GF-D8 (cell line): ENCODE measurements at regions not wholly inside any gene's neighbourhood (a gene's known extent, or its start where the extent isn't known, plus 50 kb on each side); places are given as distances from the start of the nearest gene placed in this dataset.

Experiments
- DNase-seq: peaks from one replicate; lab custom pipeline; 2025; lab: John Stamatoyannopoulos, UW

DNA sequence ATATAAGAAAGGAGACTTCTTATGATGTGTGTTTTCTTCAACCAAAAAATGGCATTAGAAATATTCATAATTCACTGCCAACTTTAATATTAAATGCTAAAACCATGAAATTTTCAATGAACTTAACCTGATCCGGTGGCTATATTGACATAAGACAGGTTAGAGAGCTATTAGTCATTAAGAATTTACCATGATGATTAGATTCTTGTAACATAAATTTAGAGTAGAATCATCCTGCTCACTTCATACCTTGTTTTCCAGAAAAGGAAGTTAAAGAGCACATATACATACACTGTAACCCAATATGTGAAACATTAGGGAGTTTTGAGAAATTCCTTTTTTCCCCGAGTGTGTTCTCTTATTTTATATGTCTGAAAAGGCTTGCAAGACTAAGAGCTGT lies 430.3 kb upstream of the SEMA3A start:
- DNase-seq = no peak

DNA sequence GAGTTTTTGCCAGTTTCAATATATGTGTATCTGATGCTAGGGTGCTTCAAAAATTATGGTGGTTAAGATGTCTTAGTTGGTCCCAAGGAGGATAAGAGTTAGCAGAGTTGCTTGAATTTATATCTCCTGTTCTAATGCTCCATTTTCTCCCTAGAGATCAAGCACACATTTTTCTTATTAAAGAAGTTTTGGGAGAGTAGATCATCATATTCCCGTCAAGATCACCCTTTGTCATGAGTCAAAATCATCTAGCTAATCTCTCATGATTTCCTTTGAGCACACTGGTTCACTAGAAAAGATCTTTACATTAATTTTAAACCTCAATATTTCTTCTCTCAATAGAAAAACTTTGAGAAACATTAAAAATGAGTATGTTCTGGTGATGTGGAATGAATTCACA lies 429.9 kb upstream of the SEMA3A start:
- no peak for DNase-seq

DNA sequence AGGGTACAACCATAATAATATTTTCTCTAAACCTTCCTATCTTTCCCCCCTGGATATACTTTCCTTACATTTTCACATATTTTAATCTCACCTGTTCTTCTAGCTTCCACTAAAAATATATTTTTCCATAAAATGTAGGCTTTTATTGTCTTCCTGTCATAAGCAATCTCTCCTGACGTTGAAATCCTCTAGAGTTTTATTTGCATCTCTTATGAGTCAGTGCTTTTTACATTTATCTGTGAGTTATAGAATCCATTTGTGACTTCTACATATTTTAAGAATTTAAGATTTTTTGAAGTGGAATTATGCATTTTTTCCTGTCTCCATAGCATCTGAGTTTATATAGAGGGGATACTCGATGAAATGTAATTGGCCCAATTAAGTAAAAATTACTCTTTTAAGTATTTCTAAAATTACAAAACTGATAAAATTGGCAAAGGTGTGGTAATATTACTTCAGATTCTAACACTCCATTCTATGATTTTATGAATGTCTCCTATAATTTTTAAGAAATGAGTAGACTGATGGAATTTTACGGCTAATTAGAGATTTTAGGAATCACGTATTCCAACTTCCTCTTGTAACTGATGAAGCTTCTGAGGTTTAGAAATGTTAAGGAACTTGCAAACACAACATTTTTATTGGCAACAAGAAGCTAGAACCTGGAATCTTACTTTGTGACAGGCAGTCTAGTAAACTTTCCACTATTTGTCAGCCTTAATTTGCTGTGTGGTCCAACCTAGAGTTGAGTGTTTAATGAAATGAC lies 422.9 kb upstream of the SEMA3A start:
- DNase-seq = no peak

DNA sequence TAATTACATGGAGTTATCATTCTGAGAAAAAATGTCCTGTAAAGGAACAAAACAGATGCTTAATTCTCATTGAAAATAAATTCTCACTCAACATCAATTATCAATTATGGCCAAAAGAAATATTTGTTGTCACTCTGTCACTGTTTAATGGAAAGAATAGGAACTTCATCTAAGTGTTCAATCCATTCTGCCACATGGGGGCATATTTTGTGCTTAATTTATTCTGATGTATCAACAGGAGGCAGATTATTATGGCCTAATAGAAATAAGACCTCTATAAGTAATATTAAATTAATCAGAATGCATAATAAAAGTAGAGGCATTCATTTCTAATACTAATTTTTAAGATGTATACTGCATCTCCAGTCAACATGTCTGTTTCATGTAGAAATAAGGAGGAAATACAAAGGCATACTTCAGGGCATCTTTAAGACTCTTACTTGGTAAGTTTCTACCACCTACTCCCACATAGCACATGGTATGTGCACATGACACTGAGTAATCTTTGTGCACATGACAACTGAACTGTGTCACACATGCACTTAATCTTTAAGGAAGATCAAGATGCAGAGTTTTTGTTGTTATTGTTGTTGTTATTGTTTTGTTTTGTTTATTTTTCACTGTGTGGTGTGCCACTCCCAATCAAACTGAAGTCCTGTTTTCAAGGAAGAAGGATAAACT lies 420.4 kb upstream of the SEMA3A start:
- DNase-seq = no peak

DNA sequence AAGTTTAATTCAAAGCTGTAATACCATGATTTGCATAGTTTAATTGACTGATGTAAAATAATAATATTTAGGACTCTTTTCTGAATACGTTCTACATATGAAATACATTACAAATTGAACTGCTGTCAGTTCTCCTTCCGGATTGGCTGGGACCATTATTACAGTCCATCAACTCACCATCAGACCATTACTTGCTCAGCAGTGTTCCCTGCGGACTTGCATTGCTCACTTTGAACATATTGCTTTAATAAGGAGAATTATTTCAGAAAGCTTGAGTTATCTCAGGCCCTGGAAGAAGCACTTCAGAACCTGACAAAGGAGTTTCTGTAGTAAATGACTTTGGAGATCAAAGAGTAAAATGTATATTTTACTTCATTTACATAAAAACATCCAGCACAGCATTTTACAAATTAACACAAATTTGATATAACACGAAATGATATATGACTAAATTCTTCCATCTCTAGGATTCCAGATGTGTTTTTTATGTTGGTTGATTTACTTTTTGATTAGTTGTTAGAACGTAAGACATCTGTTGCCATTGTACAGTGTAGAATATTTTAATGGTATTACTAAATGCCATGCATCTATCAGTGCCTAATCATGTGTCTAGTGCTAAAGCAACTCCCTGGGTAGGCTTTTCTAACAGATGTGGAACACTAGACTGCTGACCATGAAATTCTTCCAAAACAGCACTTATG lies 418.5 kb upstream of the SEMA3A start:
- no peak for DNase-seq

DNA sequence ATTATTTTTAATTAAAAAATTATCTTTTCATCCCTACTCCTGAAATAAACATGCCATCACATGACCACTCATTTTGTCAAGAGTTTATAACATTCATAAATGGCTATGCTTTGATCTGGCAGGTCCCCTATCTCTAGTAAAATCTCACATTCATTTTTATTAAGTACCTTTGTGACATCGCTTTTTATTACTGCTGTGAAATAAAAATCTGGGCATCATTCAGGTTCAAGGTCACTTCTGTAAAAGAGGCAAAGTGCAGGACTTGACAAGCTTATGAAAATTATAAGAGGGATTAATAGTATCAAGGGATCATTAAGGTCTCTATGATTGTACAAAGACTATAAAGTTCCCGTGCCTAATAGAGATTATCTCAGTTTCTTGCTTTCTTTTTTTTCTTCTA lies 416.8 kb upstream of the SEMA3A start:
- DNase-seq = no peak

DNA sequence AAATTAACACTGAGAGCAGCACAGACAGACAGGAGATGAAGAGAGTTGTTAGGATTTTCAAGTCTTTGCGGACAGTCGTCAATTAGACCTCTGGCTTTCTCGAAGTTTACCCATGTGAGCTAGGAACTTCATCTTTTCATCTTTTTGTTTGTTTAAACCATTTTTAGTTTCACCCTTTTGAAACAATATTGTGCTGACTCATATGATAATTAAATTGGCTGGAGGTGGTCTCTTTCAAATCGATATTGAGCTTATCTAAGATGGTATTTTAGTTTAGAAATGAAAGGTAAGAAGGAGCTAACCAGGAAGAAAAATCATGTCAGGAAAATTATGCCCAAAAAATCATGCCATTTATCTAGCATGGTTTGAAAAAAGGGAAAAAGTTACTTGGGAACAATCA lies 415.8 kb upstream of the SEMA3A start:
- DNase-seq = no peak

DNA sequence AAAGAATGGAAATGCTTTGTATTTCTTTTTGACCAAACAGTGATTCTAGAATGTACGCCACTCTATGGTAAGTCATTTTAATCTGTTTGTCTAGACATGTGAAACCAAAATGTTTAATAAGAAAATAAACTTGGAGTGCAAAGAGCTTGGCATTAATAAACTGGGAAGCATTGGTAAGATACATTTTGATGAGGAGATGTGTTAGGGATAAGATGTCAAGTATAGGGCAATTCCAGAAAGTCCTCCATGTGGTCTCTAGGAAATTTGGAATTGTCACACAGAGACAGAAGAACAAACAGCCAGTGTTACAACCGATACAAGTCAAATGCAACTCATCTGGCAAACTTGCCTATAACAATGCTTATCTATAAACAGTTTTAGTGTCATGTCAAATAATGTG lies 410.7 kb upstream of the SEMA3A start:
- no peak for DNase-seq

DNA sequence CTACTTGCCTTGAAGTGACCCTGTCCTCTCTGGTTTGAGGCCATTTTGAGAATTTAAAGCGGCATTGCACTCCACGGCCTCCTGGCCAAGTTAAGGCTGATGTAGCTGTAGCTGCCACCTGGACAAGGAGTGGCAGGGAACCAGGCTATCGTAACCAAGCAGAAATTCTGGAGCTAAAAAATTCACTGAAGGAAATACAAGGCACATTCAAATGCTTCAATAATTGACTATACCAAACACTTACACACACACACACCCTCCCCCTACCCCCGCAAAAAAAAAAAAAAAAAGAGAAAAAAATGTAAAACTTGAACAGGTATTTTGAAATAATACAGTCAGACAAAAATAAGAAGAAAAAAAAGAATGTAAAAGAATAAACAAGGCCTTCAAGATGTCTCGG lies 409.0 kb upstream of the SEMA3A start:
- DNase-seq = no peak

DNA sequence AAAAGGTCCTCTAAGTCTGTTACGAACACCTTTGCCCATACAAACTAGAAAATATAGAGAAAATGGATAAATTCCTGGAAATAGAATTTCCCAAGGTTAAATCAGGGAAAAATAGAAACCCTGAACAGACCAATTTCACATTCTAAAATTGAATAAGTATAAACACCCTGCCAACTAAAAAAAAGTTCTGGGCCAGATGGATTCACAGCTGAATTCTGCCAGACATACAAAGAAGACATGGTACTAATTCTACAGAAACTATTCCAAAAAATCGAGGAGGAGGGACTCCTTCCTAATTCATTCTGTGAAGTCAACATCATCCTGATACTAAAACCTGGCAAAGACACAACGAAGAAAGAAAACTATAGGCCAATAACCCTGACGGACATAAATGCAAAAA lies 400.4 kb upstream of the SEMA3A start:
- DNase-seq = no peak

DNA sequence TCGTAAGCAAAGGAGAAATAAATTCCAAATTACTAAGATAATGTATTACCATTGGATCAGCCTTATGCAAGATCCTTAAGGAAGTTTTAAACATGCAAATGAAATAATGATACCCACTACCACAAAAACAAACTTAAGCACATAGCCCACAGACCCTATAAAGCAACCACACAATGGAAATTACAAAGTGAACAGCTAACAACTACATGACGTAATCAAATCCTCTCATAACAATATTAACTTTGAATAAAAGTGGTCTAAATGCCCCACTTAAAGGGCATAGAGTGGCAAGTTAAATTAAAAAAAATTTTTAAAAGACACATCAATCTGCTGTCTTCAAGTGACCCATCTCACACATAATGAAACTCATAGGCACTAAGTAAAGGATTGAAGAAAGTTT lies 397.3 kb upstream of the SEMA3A start:
- no peak for DNase-seq

DNA sequence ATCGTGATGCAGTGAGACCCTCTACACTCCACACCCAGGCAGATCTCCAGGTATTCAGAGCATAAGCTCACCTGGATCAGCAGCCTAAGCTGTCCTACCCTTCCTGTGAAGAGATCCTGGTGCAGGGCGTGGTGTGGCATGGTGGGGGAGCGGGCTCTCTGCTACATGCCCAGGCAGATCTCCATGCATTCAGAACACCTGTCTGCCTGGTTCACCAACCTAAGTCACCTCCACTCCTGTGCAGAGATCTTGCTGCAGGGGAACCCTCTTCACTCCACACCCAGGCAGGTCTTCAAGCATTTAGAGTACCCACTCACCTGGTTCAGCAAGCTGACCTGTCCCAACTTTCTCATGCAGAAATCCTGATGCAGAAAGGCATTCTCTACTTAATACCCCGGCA lies 394.4 kb upstream of the SEMA3A start:
- no peak for DNase-seq

DNA sequence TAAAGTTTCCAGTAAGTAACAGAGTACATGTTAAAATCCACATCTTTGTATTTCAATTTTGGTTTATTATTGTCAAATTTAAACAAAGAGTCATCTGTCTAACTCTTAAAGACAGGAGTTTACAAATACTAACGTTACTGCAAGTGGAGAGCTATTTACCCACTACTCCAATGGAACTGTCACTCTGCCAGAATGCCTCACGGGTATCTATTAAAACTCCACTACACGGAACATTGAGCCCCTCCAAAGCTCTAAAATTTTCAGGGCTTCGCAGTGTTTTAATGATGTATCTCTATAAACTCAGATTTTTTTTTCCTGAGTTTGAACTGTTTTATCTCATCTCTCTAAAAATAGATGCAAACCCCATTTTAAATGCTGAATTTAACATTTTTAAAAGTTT lies 388.7 kb upstream of the SEMA3A start:
- no peak for DNase-seq

DNA sequence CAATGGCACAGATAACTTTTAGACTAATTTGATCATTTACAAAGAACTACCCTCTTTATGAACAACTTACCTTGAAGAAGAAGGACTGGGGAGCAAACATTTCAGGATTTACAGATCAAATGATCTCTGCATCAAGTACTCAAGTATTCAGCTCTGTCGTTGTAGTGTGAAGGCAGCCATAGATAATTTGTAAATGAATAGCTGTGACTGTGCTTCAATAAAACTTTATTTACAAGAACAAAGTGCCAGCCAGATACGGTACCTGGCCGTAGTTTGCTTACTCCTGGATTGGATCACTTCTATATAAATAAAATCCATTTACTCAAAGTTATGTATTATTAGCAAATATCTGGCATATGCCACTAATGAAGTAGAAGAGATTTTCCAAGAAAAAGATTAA lies 388.2 kb upstream of the SEMA3A start:
- DNase-seq = no peak

DNA sequence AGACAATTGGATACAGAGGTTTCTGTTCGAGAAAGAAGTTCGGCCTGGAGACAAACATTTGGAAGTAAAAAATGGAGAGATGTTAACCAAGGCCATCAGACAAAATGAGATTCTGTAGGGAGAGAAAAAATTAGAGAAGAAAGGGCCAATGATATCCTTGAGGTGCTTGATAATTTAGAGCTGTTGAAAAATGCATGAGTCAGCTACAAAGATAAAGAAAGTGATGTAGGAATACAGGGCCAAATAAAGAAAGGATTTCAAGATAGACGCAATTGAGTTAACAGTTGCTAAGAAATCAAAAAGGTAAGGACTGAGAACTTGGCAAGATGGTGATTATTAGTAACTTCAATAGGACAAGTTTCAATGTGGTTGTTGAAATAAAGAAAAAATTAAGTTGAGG lies 384.2 kb upstream of the SEMA3A start:
- no peak for DNase-seq

DNA sequence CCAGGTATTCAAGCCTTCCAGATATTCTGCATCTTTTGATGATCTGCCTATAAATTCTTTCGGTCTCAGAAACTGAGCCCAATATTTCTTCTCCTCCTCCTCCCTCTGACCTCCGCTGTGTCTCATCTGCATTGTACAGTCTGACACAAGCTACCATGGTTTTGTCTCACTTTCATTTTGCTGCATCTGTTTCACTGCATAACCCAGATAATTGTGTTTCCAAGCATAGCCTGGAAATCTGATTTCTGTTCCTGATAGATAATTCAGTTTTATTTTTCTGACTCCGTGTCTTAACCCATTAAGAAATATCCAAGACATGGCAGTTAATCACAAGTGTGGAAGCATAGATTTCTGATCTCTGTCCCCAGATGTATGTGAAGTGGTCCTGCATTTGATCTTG lies 374.2 kb upstream of the SEMA3A start:
- DNase-seq = no peak

DNA sequence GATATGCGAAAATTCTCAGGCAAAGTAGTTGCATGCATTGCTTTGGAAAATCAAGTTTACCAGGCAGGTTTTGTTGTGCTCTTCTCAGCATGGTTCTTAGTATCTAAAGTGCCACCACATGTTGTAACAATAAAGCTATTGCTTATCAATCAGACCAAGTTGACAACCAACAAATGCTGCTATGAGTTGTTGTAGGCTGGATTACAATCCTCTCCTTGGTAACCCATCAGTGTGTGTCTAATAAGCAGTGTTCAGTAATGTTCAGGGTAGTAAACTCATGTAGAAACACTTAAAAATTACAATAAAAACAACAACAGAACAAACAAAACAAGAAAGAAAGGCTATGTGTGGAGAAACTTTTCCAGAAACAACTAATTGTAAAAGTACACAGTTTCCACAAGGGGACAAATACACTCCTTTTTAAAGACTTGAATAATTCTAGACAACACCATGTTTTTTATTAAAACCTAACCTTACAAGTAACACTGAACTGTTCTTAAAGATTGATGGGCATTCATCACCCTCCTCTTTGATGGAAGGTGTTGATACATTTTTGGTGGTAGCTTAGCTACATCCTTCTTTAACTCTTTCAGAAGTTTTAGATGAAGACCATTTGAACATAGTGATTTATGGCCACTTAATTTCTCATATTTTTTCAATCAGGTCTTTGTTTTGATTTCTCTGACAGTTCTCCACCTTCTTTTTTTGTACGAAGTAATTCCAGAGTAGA lies 370.9 kb upstream of the SEMA3A start:
- DNase-seq = no peak

DNA sequence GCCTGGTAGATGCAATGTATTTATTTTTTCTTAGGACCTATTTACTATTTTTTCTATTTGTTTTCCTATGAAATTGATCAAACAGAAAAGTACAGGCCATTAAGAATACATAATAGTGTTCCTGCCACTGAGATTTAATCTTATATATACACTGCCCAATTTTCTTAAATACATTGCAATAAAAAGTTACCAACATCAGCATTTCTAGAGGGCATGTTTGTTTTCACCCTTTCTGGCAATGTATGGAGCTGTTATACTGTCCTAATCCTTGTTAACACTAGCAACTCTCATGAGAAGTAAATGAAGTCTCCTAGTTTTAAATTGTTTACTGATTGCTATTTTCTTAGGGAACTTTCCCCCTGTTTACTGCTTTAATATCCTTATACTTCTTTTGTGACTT lies 359.1 kb upstream of the SEMA3A start:
- no peak for DNase-seq

DNA sequence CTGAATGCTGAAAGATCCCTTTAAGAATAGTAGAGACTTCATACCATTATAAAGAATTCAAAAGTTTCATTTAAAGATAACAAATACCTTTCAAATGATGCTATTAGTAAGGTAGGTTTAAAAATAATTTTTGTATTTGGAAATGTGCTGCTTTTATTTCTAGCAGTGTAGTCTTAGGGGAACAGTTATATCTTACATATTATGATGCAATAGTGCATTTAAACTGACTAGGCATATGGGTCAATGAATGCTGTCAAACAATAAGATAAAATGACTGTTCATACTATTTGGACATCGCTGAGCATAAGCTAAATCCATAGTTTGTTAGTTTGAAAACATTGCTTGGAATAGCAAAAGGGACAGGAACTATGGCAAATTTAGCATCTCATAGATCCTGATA lies 354.8 kb upstream of the SEMA3A start:
- no peak for DNase-seq

DNA sequence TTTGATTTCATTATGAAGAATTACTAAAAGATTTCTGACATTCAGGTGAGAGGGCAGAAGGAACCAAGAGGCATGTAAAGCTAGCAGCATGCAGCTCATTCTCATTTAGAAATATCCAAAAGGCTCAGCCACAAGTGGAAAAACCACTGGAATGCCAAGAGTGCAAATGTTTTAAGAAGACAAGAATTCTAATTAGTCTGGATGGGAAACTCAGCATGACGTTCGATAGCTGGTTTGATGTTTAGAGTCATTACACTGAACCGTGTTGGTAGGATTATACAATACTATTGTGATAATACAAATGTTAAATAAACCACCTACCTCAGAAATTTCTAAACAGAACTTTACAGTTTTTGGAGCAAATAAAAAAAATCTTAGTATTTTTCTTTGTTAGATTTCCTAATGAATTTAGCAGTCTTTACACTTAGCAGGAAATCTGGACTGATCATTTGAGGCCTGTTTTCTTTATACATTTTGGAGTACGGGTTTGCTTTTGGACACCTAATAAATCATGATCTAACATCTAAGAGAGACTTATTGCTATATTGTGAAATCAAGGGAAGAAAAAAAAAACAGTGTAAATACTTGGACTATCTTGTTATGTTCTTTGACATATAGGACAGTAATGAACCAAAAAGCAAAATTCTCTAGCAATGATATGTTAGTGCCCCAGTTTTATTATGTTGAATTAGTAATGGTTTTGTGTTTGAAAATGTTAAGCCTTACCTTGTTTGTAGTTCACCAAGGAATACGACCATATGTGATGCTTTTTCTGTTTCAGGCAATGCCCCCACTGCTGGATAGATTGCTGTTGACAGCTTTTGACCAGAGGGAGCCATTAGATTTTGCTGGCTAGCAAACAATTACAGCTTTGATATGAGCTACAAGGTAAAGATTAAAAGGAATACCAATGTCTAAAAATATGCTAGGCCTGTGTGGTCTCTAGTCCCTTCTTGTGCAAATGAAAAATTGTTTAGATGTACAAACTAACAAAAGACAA lies 354.1 kb upstream of the SEMA3A start:
- no peak for DNase-seq

DNA sequence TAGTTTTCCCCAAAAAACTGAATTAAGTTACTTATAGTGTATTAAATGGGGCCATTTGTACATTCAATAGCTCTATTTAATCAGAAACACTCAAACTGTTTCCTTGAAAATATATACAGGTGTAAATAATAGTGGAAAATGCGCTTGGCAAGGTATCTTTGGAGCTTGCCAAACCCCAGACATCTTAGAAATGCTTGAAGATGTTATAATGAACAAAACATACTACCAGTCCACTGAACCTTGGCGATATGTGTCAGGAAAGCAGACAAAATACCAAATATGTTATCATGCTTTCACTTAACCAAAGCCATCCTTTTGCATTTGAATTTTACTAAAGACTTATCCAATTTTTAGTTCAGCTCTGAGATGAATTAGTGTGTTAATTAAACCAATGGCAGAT lies 352.7 kb upstream of the SEMA3A start:
- DNase-seq = no peak
